ENCODE measurements at regions not wholly inside any gene's neighbourhood (a gene's known extent, or its start where the extent isn't known, plus 50 kb on each side); places are given as distances from the start of the nearest gene placed in this dataset.

- no peak for TF ChIP-seq POLR2A (IDR thresholded peaks at IDR 0.05)
- TF ChIP-seq CTCF (IDR thresholded peaks at IDR 0.05): no peak
- TF ChIP-seq POLR2AphosphoS5 (IDR thresholded peaks at IDR 0.05; ENCODE audit: insufficient read depth in 1 of 2, low read depth in 1 of 2): no peak
These were observed 1128.8 kb downstream of the RPIA start for GRCh38 chr2:89820248-89820647.

Data from vagina (tissue), 2 donors.